Liver (tissue), 8 donors: ENCODE measurements at regions not wholly inside any gene's neighbourhood (a gene's known extent, or its start where the extent isn't known, plus 50 kb on each side); places are given as distances from the start of the nearest gene placed in this dataset.

Source experiments
- DNase-seq: peaks from one replicate; pipeline ENCODE4 v3.0.0-alpha.2; 2017; ENCODE audit warnings: low spot score
- H3K27ac ChIP-seq, 2 donors: one replicate each; pipeline ENCODE4 v1.7.0; 2013; ENCODE audit warnings: inconsistent platforms in 2 of 2, low read length in 2 of 2, control low read depth in 1 of 2, low read depth in 1 of 2, mild to moderate bottlenecking in 1 of 2
- H3K27me3 ChIP-seq, 4 donors: one replicate each; pipeline versions ENCODE4 v1.6.1 to v1.7.0; 2013; ENCODE audit warnings: low read length in 3 of 4, inconsistent platforms in 1 of 4, mild to moderate bottlenecking in 1 of 4, moderate library complexity in 1 of 4; ENCODE audit not compliant: control insufficient read depth in 4 of 4, insufficient read depth in 4 of 4
- H3K36me3 ChIP-seq, 4 donors: one replicate each; pipeline versions ENCODE4 v1.6.1 to v1.7.0; 2013; ENCODE audit warnings: low read length in 3 of 4, mild to moderate bottlenecking in 3 of 4, low read depth in 1 of 4, moderate library complexity in 1 of 4; ENCODE audit not compliant: control insufficient read depth in 4 of 4, insufficient read depth in 3 of 4
- H3K4me1 ChIP-seq, 4 donors: one replicate each; pipeline versions ENCODE4 v1.6.1 to v1.7.0; 2013; ENCODE audit warnings: low read length in 3 of 4, mild to moderate bottlenecking in 3 of 4, moderate library complexity in 1 of 4; ENCODE audit not compliant: control insufficient read depth in 4 of 4, insufficient read depth in 4 of 4
- H3K4me3 ChIP-seq, 3 donors: one replicate each; pipeline versions ENCODE4 v1.6.1 to v1.7.0; 2013; ENCODE audit warnings: low read length in 3 of 3, control low read depth in 1 of 3, low read depth in 1 of 3, mild to moderate bottlenecking in 1 of 3
- H3K9ac ChIP-seq, 2 donors: one replicate each; pipeline ENCODE4 v1.7.0; 2013; ENCODE audit warnings: low read length in 2 of 2, mild to moderate bottlenecking in 2 of 2, moderate library complexity in 2 of 2, control low read depth in 1 of 2, low read depth in 1 of 2
- H3K9me3 ChIP-seq, 4 donors: one replicate each; pipeline versions ENCODE4 v1.6.1 to v1.7.0; 2013; ENCODE audit warnings: low read length in 3 of 4; ENCODE audit not compliant: control insufficient read depth in 4 of 4
- EGR1 ChIP-seq, 2 donors: IDR thresholded peaks; 2 replicates each; pipeline ENCODE4 v1.6.1; 2016 to 2018; ENCODE audit warnings: antibody characterized with exemption in 2 of 2, low read depth in 2 of 2
- FOXA1 ChIP-seq: IDR thresholded peaks from 2 replicates; pipeline ENCODE4 v1.6.1; 2016; ENCODE audit warnings: antibody characterized with exemption
- FOXA2 ChIP-seq: IDR thresholded peaks from 2 replicates; pipeline ENCODE4 v1.6.1; 2016; ENCODE audit warnings: antibody characterized with exemption
- GABPA ChIP-seq, 2 donors: IDR thresholded peaks in 1 of 2; conservative IDR thresholded peaks in 1 of 2; 2 replicates each; pipeline ENCODE4 v1.6.1; 2016; ENCODE audit warnings: antibody characterized with exemption in 2 of 2, mild to moderate bottlenecking in 1 of 2, moderate library complexity in 1 of 2
- HNF4A ChIP-seq, 2 donors: conservative IDR thresholded peaks; 2 replicates each; pipeline ENCODE4 v1.6.1; 2016; ENCODE audit warnings: antibody characterized with exemption in 2 of 2, mild to moderate bottlenecking in 2 of 2
- HNF4G ChIP-seq: IDR thresholded peaks from 2 replicates; pipeline ENCODE4 v1.6.1; 2016; ENCODE audit warnings: antibody characterized with exemption
- NR2F2 ChIP-seq: IDR thresholded peaks from 2 replicates; pipeline ENCODE4 v1.6.1; 2016; ENCODE audit warnings: antibody characterized with exemption
- REST ChIP-seq: IDR thresholded peaks from 2 replicates; pipeline ENCODE4 v1.6.1; 2016; ENCODE audit warnings: antibody characterized with exemption, mild to moderate bottlenecking
- SP1 ChIP-seq: IDR thresholded peaks from 2 replicates; pipeline ENCODE4 v1.6.1; 2018; ENCODE audit warnings: antibody characterized with exemption, mild to moderate bottlenecking
- TAF1 ChIP-seq: conservative IDR thresholded peaks from 2 replicates; pipeline ENCODE4 v1.6.1; 2016; ENCODE audit warnings: antibody characterized with exemption, mild to moderate bottlenecking
- YY1 ChIP-seq: IDR thresholded peaks from 2 replicates; pipeline ENCODE4 v1.6.1; 2016; ENCODE audit warnings: antibody characterized with exemption, mild to moderate bottlenecking
- ZBTB33 ChIP-seq: IDR thresholded peaks from 2 replicates; pipeline ENCODE4 v1.6.1; 2016; ENCODE audit warnings: antibody characterized with exemption
- WGBS: extraction: QIAGEN DNeasy Blood & Tissue Kit; methylation state at CpG from one replicate; pipeline ENCODE4 v1.1.7; 2013; 5-methylcytosine and 5-hydroxymethylcytosine counted together
- TF ChIP-seq, protein P1 (sequence below): fragments of 150-350 bp; IDR thresholded peaks from 2 replicates; pipeline ENCODE4 v1.5.1; 2017; ENCODE audit warnings: improper control_type of control experiment, low read depth, low read length; ENCODE audit not compliant: missing input control
- TF ChIP-seq, protein P2 (sequence below): IDR thresholded peaks from 2 replicates; pipeline ENCODE4 v1.6.1; 2016; ENCODE audit warnings: antibody characterized with exemption
- TF ChIP-seq, protein P3 (sequence below): IDR thresholded peaks from 2 replicates; pipeline ENCODE4 v1.6.1; 2016; ENCODE audit warnings: antibody characterized with exemption
- donor health status: healthy.
- donor health status: healthy.
- donor health status: healthy.
- donor health status: healthy.
- donor health status: healthy.

DNA sequence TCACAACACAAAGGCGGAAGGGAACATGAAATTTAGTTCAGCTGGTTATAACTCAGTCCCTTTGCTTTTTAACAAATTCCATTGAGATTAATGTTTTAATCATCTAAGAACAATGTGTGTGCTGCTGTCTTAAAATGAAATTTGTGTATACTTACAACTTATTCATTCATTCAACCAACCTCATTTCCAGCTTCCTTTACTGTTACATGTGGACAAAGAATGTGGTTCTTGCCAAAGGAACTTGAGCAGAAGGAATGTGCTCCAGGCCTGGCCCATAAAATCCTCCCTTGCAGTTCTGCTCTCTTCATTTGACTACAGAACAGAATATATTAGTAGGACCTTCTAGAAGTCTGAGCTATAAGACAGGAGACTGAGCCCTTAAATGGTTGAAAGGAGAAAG lies 176.8 kb upstream of the GLRA2 start (continued):
- TF ChIP-seq, protein P1, sequence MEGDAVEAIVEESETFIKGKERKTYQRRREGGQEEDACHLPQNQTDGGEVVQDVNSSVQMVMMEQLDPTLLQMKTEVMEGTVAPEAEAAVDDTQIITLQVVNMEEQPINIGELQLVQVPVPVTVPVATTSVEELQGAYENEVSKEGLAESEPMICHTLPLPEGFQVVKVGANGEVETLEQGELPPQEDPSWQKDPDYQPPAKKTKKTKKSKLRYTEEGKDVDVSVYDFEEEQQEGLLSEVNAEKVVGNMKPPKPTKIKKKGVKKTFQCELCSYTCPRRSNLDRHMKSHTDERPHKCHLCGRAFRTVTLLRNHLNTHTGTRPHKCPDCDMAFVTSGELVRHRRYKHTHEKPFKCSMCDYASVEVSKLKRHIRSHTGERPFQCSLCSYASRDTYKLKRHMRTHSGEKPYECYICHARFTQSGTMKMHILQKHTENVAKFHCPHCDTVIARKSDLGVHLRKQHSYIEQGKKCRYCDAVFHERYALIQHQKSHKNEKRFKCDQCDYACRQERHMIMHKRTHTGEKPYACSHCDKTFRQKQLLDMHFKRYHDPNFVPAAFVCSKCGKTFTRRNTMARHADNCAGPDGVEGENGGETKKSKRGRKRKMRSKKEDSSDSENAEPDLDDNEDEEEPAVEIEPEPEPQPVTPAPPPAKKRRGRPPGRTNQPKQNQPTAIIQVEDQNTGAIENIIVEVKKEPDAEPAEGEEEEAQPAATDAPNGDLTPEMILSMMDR, result no peak

DNA sequence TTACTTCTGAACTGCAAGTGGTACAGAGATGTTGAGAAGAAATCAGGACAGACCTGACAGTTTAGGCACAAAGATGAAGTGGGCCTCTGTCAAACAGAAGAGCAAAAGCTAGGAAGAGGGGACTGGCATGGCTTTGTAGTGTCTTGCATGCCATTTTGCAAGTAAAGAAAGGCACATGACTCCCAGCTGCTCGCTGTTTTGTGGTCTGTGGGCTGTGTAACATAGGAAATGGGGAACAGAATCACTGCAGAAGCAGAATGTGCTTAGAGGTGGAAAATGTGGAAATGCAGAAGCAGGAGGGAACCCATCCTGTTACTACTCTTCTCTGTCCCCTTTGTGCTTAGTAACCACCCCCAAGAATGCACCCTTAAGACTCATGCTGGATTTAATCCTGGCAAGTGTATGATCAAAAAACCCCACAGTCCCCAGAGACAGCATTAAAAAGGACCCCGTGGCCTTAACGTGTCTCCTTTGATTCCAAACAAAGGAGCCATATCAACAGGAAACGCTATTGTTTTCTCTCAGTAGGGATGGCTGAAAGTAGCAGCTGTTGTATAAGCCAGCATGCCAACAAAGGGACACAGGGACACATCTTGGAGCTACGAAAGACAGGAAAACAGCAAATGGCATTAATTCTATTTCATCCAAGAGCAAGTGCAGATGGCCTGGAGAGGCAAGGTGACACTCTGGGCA lies 177.6 kb upstream of the GLRA2 start:
- H3K27ac ChIP-seq, result no peak overlapping the region
- TF ChIP-seq EGR1 (IDR thresholded peaks at IDR 0.05; ENCODE audit: low read depth in 2 of 2), result no peak
- 29% methylated on average over 5 of the region's 5 CpGs for WGBS
- no peaks in the 10 kb centered on the region for H3K27me3 ChIP-seq
- H3K9me3 ChIP-seq, result peaks cover 0 to 7% (median 3%) of the 10 kb centered on the region in 4 donors
- H3K4me1 ChIP-seq, result no peaks in the 10 kb centered on the region
- H3K4me3 ChIP-seq, result no peak overlapping the region
- H3K9ac ChIP-seq, result no peak overlapping the region
- no peak for DNase-seq
- no peaks in the 10 kb centered on the region for H3K36me3 ChIP-seq

DNA sequence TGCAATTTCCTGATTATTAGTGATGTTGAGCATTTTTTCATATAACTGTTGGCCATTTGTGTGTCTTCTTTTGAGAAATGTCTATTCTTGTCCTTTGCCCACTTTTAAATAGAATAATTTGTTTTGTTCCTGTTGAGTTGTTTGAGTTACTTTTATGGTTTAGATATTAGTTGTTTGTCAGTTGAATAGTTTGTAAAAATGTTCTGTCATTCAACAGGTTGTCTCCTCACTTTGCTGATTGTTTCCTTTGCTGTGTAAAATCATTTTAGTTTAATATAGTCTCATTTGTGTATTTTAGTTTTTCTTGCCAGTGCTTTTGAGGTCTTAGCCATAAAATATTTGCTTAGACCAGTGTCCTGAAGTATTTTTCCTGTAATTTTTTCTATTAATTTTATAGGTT lies 181.8 kb upstream of the GLRA2 start:
- H3K27me3 ChIP-seq, result no peaks in the 10 kb centered on the region
- TF ChIP-seq REST (no peak), ZBTB33 (no peak), YY1 (no peak), GABPA (IDR thresholded peaks at IDR 0.05 in 1 of 2, conservative IDR thresholded peaks at IDR 0.05 in 1 of 2) (no peak), HNF4A (conservative IDR thresholded peaks at IDR 0.05) (no peak), FOXA1 (no peak), TAF1 (no peak), NR2F2 (no peak), FOXA2 (no peak), SP1 (no peak), HNF4G (no peak)
- TF ChIP-seq, protein P2, sequence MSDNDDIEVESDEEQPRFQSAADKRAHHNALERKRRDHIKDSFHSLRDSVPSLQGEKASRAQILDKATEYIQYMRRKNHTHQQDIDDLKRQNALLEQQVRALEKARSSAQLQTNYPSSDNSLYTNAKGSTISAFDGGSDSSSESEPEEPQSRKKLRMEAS, result no peak
- TF ChIP-seq, protein P1, result no peak
- TF ChIP-seq, protein P3, sequence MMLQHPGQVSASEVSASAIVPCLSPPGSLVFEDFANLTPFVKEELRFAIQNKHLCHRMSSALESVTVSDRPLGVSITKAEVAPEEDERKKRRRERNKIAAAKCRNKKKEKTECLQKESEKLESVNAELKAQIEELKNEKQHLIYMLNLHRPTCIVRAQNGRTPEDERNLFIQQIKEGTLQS, result no peak
- H3K27ac ChIP-seq, result no peak overlapping the region
- no peak overlapping the region for H3K9ac ChIP-seq
- peaks cover 0 to 7% (median 3%) of the 10 kb centered on the region in 4 donors for H3K9me3 ChIP-seq
- no peaks in the 10 kb centered on the region for H3K4me1 ChIP-seq
- H3K36me3 ChIP-seq, result no peaks in the 10 kb centered on the region
- no peak for DNase-seq
- H3K4me3 ChIP-seq, result no peak overlapping the region
